ENCODE measurements at regions not wholly inside any gene's neighbourhood (a gene's known extent, or its start where the extent isn't known, plus 50 kb on each side); places are given as distances from the start of the nearest gene placed in this dataset.

- no peak for DNase-seq (ENCODE audit: low spot score)
These were observed 435.8 kb upstream of the AKR1E2 start for GRCh38 chr10:4390219-4390618.

GRCh38 chr10:4385231-4385870, 440.7 kb upstream of the AKR1E2 start:
- DNase-seq (ENCODE audit: low spot score): no peak

- no peak for DNase-seq (ENCODE audit: low spot score)
These were observed 441.8 kb upstream of the AKR1E2 start for GRCh38 chr10:4384245-4384644.

- DNase-seq (ENCODE audit: low spot score): no peak
These were observed 442.3 kb upstream of the AKR1E2 start for GRCh38 chr10:4383651-4384098.

GRCh38 chr10:4382811-4383210, 443.2 kb upstream of the AKR1E2 start:
- no peak for DNase-seq (ENCODE audit: low spot score)

- no peak for DNase-seq (ENCODE audit: low spot score)
These were observed 452.4 kb upstream of the AKR1E2 start for GRCh38 chr10:4373612-4374011.

- no peak for DNase-seq (ENCODE audit: low spot score)
These were observed 452.9 kb upstream of the AKR1E2 start for GRCh38 chr10:4373098-4373497.

- DNase-seq (ENCODE audit: low spot score): peak; percentile 82
These were observed 453.4 kb upstream of the AKR1E2 start for GRCh38 chr10:4372601-4373000.

GRCh38 chr10:4371691-4372295, 454.2 kb upstream of the AKR1E2 start:
- DNase-seq (ENCODE audit: low spot score): no peak

- DNase-seq (ENCODE audit: low spot score): no peak
These were observed 455.6 kb upstream of the AKR1E2 start for GRCh38 chr10:4370376-4370775.

GRCh38 chr10:4361581-4361980, 464.4 kb upstream of the AKR1E2 start:
- no peak for DNase-seq (ENCODE audit: low spot score)

GRCh38 chr10:4359003-4359402, 467.0 kb upstream of the AKR1E2 start:
- peak; percentile 62 for DNase-seq (ENCODE audit: low spot score)

GRCh38 chr10:4357911-4358310, 468.1 kb upstream of the AKR1E2 start:
- DNase-seq (ENCODE audit: low spot score): no peak

- no peak for DNase-seq (ENCODE audit: low spot score)
These were observed 470.7 kb upstream of the AKR1E2 start for GRCh38 chr10:4355350-4355749.

- peak; percentile 37 for DNase-seq (ENCODE audit: low spot score)
These were observed 471.6 kb upstream of the AKR1E2 start for GRCh38 chr10:4354382-4354812.

GRCh38 chr10:4353964-4354363, 472.0 kb upstream of the AKR1E2 start:
- peak; percentile 10 for DNase-seq (ENCODE audit: low spot score)

- DNase-seq (ENCODE audit: low spot score): no peak
These were observed 472.9 kb upstream of the AKR1E2 start for GRCh38 chr10:4353059-4353655.

- no peak for DNase-seq (ENCODE audit: low spot score)
These were observed 473.5 kb upstream of the AKR1E2 start for GRCh38 chr10:4352414-4352961.

- no peak for DNase-seq (ENCODE audit: low spot score)
These were observed 474.1 kb upstream of the AKR1E2 start for GRCh38 chr10:4351723-4352413.

GRCh38 chr10:4347397-4347796, 478.6 kb upstream of the AKR1E2 start:
- DNase-seq (ENCODE audit: low spot score): no peak

GRCh38 chr10:4345877-4346646, 479.9 kb upstream of the AKR1E2 start:
- no peak for DNase-seq (ENCODE audit: low spot score)

All from H4 (cell line).